ENCODE measurements at regions not wholly inside any gene's neighbourhood (a gene's known extent, or its start where the extent isn't known, plus 50 kb on each side); places are given as distances from the start of the nearest gene placed in this dataset.
"Not testable (repeated sequence)": the region's sequence is repeated elsewhere in the genome, so short reads cannot be mapped to it uniquely, and the experiment has no call there.

- DNase-seq (ENCODE audit: insufficient read length, low spot score) (no peak), FAIRE-seq (no peak)
- TF ChIP-seq POLR2A (IDR thresholded peaks at IDR 0.05; ENCODE audit: low read depth, low read length) (no peak), POLR2AphosphoS5 (IDR thresholded peaks at IDR 0.05; ENCODE audit: low read depth, low read length) (no peak), PAX5 (IDR thresholded peaks at IDR 0.05; ENCODE audit: insufficient read depth, low read length, severe bottlenecking) (no peak), SPI1 (IDR thresholded peaks at IDR 0.05; ENCODE audit: low read depth, low read length) (no peak)
Observed at GRCh38 chrX:42189576-42189975, 266.2 kb upstream of the CASK start.

- TF ChIP-seq POU2F2 (IDR thresholded peaks at IDR 0.05; ENCODE audit: low read depth, low read length) (no peak), TAF1 (IDR thresholded peaks at IDR 0.05; ENCODE audit: low read depth, low read length) (no peak), PAX5 (IDR thresholded peaks at IDR 0.05; ENCODE audit: insufficient read depth, low read length, severe bottlenecking) (no peak)
- FAIRE-seq (no peak), DNase-seq (ENCODE audit: insufficient read length, low spot score) (no peak)
Observed at GRCh38 chrX:42188730-42189129, 265.4 kb upstream of the CASK start.

GRCh38 chrX:42176789-42177188, 253.4 kb upstream of the CASK start:
- TF ChIP-seq POLR2AphosphoS5 (IDR thresholded peaks at IDR 0.05; ENCODE audit: low read depth, low read length) (no peak), POU2F2 (IDR thresholded peaks at IDR 0.05; ENCODE audit: low read depth, low read length) (no peak), TAF1 (IDR thresholded peaks at IDR 0.05; ENCODE audit: low read depth, low read length) (no peak), PAX5 (IDR thresholded peaks at IDR 0.05; ENCODE audit: insufficient read depth, low read length, severe bottlenecking) (no peak), POLR2A (IDR thresholded peaks at IDR 0.05; ENCODE audit: low read depth, low read length) (no peak), SPI1 (IDR thresholded peaks at IDR 0.05; ENCODE audit: low read depth, low read length) (no peak)
- DNase-seq (ENCODE audit: insufficient read length, low spot score) (no peak), FAIRE-seq (no peak)

- no peak for FAIRE-seq
Observed at GRCh38 chrX:42175843-42176242, 252.5 kb upstream of the CASK start.

GRCh38 chrX:42157923-42158322, 234.6 kb upstream of the CASK start:
- not testable (repeated sequence) for DNase-seq (ENCODE audit: insufficient read length, low spot score); FAIRE-seq

More at GRCh38 chrX:42175843-42176242, 252.5 kb upstream of the CASK start:
- DNase-seq (ENCODE audit: insufficient read length, low spot score), result no peak
- no peak for TF ChIP-seq TAF1 (IDR thresholded peaks at IDR 0.05; ENCODE audit: low read depth, low read length)
- TF ChIP-seq POU2F2 (IDR thresholded peaks at IDR 0.05; ENCODE audit: low read depth, low read length), result no peak
- TF ChIP-seq POLR2AphosphoS5 (IDR thresholded peaks at IDR 0.05; ENCODE audit: low read depth, low read length), result no peak
- no peak for TF ChIP-seq PAX5 (IDR thresholded peaks at IDR 0.05; ENCODE audit: insufficient read depth, low read length, severe bottlenecking)
- no peak for TF ChIP-seq POLR2A (IDR thresholded peaks at IDR 0.05; ENCODE audit: low read depth, low read length)
- no peak for TF ChIP-seq SPI1 (IDR thresholded peaks at IDR 0.05; ENCODE audit: low read depth, low read length)

GRCh38 chrX:42151808-42152207, 228.5 kb upstream of the CASK start:
- FAIRE-seq, result no peak
- TF ChIP-seq POLR2AphosphoS5 (IDR thresholded peaks at IDR 0.05; ENCODE audit: low read depth, low read length) (no peak), POLR2A (IDR thresholded peaks at IDR 0.05; ENCODE audit: low read depth, low read length) (no peak), SPI1 (IDR thresholded peaks at IDR 0.05; ENCODE audit: low read depth, low read length) (no peak), TAF1 (IDR thresholded peaks at IDR 0.05; ENCODE audit: low read depth, low read length) (no peak), POU2F2 (IDR thresholded peaks at IDR 0.05; ENCODE audit: low read depth, low read length) (no peak), PAX5 (IDR thresholded peaks at IDR 0.05; ENCODE audit: insufficient read depth, low read length, severe bottlenecking) (no peak)
- no peak for DNase-seq (ENCODE audit: insufficient read length, low spot score)

GRCh38 chrX:42149765-42150164, 226.4 kb upstream of the CASK start:
- FAIRE-seq (peak; percentile 16), DNase-seq (ENCODE audit: insufficient read length, low spot score) (no peak)
- TF ChIP-seq PAX5 (IDR thresholded peaks at IDR 0.05; ENCODE audit: insufficient read depth, low read length, severe bottlenecking) (no peak), POU2F2 (IDR thresholded peaks at IDR 0.05; ENCODE audit: low read depth, low read length) (no peak), TAF1 (IDR thresholded peaks at IDR 0.05; ENCODE audit: low read depth, low read length) (no peak), POLR2A (IDR thresholded peaks at IDR 0.05; ENCODE audit: low read depth, low read length) (no peak), POLR2AphosphoS5 (IDR thresholded peaks at IDR 0.05; ENCODE audit: low read depth, low read length) (no peak), SPI1 (IDR thresholded peaks at IDR 0.05; ENCODE audit: low read depth, low read length) (no peak)

GRCh38 chrX:42149281-42149680, 225.9 kb upstream of the CASK start:
- FAIRE-seq (no peak), DNase-seq (ENCODE audit: insufficient read length, low spot score) (no peak)
- no peak for TF ChIP-seq SPI1 (IDR thresholded peaks at IDR 0.05; ENCODE audit: low read depth, low read length)
- no peak for TF ChIP-seq POU2F2 (IDR thresholded peaks at IDR 0.05; ENCODE audit: low read depth, low read length)
- no peak for TF ChIP-seq POLR2AphosphoS5 (IDR thresholded peaks at IDR 0.05; ENCODE audit: low read depth, low read length)
- TF ChIP-seq PAX5 (IDR thresholded peaks at IDR 0.05; ENCODE audit: insufficient read depth, low read length, severe bottlenecking), result no peak
- TF ChIP-seq POLR2A (IDR thresholded peaks at IDR 0.05; ENCODE audit: low read depth, low read length), result no peak
- TF ChIP-seq TAF1 (IDR thresholded peaks at IDR 0.05; ENCODE audit: low read depth, low read length), result no peak

- TF ChIP-seq POLR2A (IDR thresholded peaks at IDR 0.05; ENCODE audit: low read depth, low read length) (no peak), TAF1 (IDR thresholded peaks at IDR 0.05; ENCODE audit: low read depth, low read length) (no peak), POLR2AphosphoS5 (IDR thresholded peaks at IDR 0.05; ENCODE audit: low read depth, low read length) (no peak), PAX5 (IDR thresholded peaks at IDR 0.05; ENCODE audit: insufficient read depth, low read length, severe bottlenecking) (no peak), POU2F2 (IDR thresholded peaks at IDR 0.05; ENCODE audit: low read depth, low read length) (no peak), SPI1 (IDR thresholded peaks at IDR 0.05; ENCODE audit: low read depth, low read length) (no peak)
- no peak for DNase-seq (ENCODE audit: insufficient read length, low spot score)
- FAIRE-seq, result no peak
Observed at GRCh38 chrX:42143866-42144592, 220.7 kb upstream of the CASK start.

- no peak for TF ChIP-seq TAF1 (IDR thresholded peaks at IDR 0.05; ENCODE audit: low read depth, low read length)
- TF ChIP-seq POLR2AphosphoS5 (IDR thresholded peaks at IDR 0.05; ENCODE audit: low read depth, low read length), result no peak
- no peak for TF ChIP-seq PAX5 (IDR thresholded peaks at IDR 0.05; ENCODE audit: insufficient read depth, low read length, severe bottlenecking)
- no peak for TF ChIP-seq SPI1 (IDR thresholded peaks at IDR 0.05; ENCODE audit: low read depth, low read length)
- TF ChIP-seq POU2F2 (IDR thresholded peaks at IDR 0.05; ENCODE audit: low read depth, low read length), result no peak
- TF ChIP-seq POLR2A (IDR thresholded peaks at IDR 0.05; ENCODE audit: low read depth, low read length), result no peak
- DNase-seq (ENCODE audit: insufficient read length, low spot score), result no peak
- no peak for FAIRE-seq
Observed at GRCh38 chrX:42140320-42140719, 217.0 kb upstream of the CASK start.
